ENCODE measurements at regions not wholly inside any gene's neighbourhood (a gene's known extent, or its start where the extent isn't known, plus 50 kb on each side); places are given as distances from the start of the nearest gene placed in this dataset.

DNA sequence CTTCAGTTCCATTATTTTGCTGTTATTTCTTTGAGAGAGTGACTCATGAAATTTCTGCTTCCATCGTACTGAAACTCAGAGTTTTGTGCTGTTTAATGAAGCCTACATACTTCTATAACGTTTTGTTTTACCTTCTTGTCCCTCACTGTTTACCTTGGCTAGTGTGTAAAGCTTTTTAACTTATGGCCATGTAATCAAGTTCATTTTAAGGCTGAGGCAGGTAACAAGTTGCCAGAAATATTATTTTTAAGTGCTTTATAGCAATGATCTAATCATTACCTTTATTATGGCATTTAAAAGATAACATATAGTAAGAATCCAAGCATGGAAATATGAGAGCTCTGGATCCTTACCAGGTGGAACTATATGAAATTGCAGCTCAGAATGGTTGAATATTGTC, 102.3 kb upstream of the FAT1 start:
- no peak overlapping the region for H3K23ac ChIP-seq (ENCODE audit: insufficient read length)
- H4K91ac ChIP-seq (replicated peaks; ENCODE audit: insufficient read length, low read length) = no peak overlapping the region
- no peak overlapping the region for H3K18ac ChIP-seq (ENCODE audit: extremely low read depth, low read length)
- H3K79me1 ChIP-seq (ENCODE audit: low read depth, low read length) = no peaks in the 10 kb centered on the region
- no peak overlapping the region for H3K9ac ChIP-seq (replicated peaks in 1 of 4; ENCODE audit: extremely low read depth in 1 of 4, low read depth in 3 of 4, low read length in 3 of 4)
- no peak overlapping the region for H2BK5ac ChIP-seq (ENCODE audit: low read depth, low read length)
- H2AFZ ChIP-seq (ENCODE audit: low read length) = no peak overlapping the region
- no peak overlapping the region for H2AK5ac ChIP-seq (ENCODE audit: low read depth, low read length)
- H2BK120ac ChIP-seq (replicated peaks; ENCODE audit: low read depth, low read length) = no peak overlapping the region
- no peak overlapping the region for H3K4ac ChIP-seq (replicated peaks; ENCODE audit: insufficient read length, low read depth, low read length)
- H3K56ac ChIP-seq (replicated peaks; ENCODE audit: insufficient read length, low read depth, low read length) = no peak overlapping the region
- WGBS, 2 experiments (ENCODE audit: extremely low coverage in 1 of 2, insufficient coverage in 1 of 2, insufficient read length in 1 of 2, insufficient replicate concordance in 2 of 2, low coverage in 1 of 2, low lambda C conversion rate in 2 of 2, missing lambda C conversion rate in 1 of 2) = 88% methylated on average over 2 of the region's 2 CpGs; no CpG with 5 or more reads in 1 of the 2 experiments
- DNase-seq (ENCODE audit: low read depth in 1 of 2, low spot score in 2 of 2) (no peak), FAIRE-seq (no peak)
- no peaks in the 10 kb centered on the region for H4K20me1 ChIP-seq (replicated peaks in 1 of 2; ENCODE audit: control insufficient read depth in 1 of 2, insufficient read depth in 2 of 2, low read length in 2 of 2)
- ChIA-PET CTCF (ENCODE audit: partially characterized antibody) (no interaction called here), POLR2A (ENCODE audit: partially characterized antibody) (no interaction called here)
- no peak overlapping the region for H2BK20ac ChIP-seq (ENCODE audit: low read length)
- no peaks in the 10 kb centered on the region for H3K4me1 ChIP-seq (replicated peaks in 1 of 4; ENCODE audit: control insufficient read depth in 3 of 4, insufficient read depth in 4 of 4, low read length in 3 of 4)
- H3K79me2 ChIP-seq (ENCODE audit: control insufficient read depth in 1 of 2, insufficient read depth in 2 of 2, low read length in 2 of 2) = no peaks in the 10 kb centered on the region
- H3K14ac ChIP-seq (ENCODE audit: insufficient read length) = no peak overlapping the region
- H4K5ac ChIP-seq (ENCODE audit: insufficient read length, low read depth, low read length) = no peak overlapping the region
- no peak overlapping the region for H4K8ac ChIP-seq (ENCODE audit: extremely low read depth, insufficient read depth, low read length)
- no peak overlapping the region for H2BK15ac ChIP-seq (ENCODE audit: low read length)
- no peak overlapping the region for H2BK12ac ChIP-seq (ENCODE audit: low read depth, low read length)
- peaks cover 0 to 2% (median 0%) of the 10 kb centered on the region in 4 experiments; a peak in 1 of 7 replicates for H3K27me3 ChIP-seq (replicated peaks in 1 of 4; ENCODE audit: control insufficient read depth in 3 of 4, extremely low read depth in 1 of 4, insufficient read depth in 3 of 4, low read length in 3 of 4)
- H3K23me2 ChIP-seq (ENCODE audit: low read depth, low read length) = no peaks in the 10 kb centered on the region
- no peak overlapping the region for H3K27ac ChIP-seq (ENCODE audit: low read depth, low read length)
- no peaks in the 10 kb centered on the region for H3K9me3 ChIP-seq (ENCODE audit: insufficient read depth in 2 of 2, low read depth in 1 of 2, low read length in 1 of 2)
- H3K4me3 ChIP-seq (ENCODE audit: extremely low read depth in 1 of 4, insufficient read depth in 2 of 4, low read depth in 3 of 4, low read length in 4 of 4) = no peak overlapping the region
- H3K4me2 ChIP-seq (ENCODE audit: insufficient read depth in 1 of 2, low read depth in 2 of 2, low read length in 2 of 2) = no peak overlapping the region
- no peaks in the 10 kb centered on the region for H3K36me3 ChIP-seq (ENCODE audit: control insufficient read depth in 2 of 4, insufficient read depth in 4 of 4, low read length in 3 of 4)
- TF ChIP-seq CBX5 (IDR thresholded peaks at IDR 0.05; ENCODE audit: low read depth, low read length) (no peak), JUND (IDR thresholded peaks at IDR 0.05; ENCODE audit: low read length) (no peak), RAD21 (IDR thresholded peaks at IDR 0.05 in 1 of 2, conservative IDR thresholded peaks at IDR 0.05 in 1 of 2; ENCODE audit: low read depth in 2 of 2, low read length in 2 of 2) (no peak), POLR2A (IDR thresholded peaks at IDR 0.05; ENCODE audit: control extremely low read depth in 1 of 2, low read depth in 2 of 2, low read length in 2 of 2) (no peak), SIRT6 (IDR thresholded peaks at IDR 0.05; ENCODE audit: low read length) (no peak), KDM5A (IDR thresholded peaks at IDR 0.05; ENCODE audit: low read length) (no peak), HDAC2 (IDR thresholded peaks at IDR 0.05; ENCODE audit: borderline replicate concordance in 1 of 2, low read depth in 2 of 2, low read length in 2 of 2) (no peak), YY1 (IDR thresholded peaks at IDR 0.05; ENCODE audit: low read depth, low read length) (no peak), ASH2L (IDR thresholded peaks at IDR 0.05; ENCODE audit: low read length) (no peak), SUZ12 (IDR thresholded peaks at IDR 0.05; ENCODE audit: low read length) (no peak)
- TF ChIP-seq, protein P1, sequence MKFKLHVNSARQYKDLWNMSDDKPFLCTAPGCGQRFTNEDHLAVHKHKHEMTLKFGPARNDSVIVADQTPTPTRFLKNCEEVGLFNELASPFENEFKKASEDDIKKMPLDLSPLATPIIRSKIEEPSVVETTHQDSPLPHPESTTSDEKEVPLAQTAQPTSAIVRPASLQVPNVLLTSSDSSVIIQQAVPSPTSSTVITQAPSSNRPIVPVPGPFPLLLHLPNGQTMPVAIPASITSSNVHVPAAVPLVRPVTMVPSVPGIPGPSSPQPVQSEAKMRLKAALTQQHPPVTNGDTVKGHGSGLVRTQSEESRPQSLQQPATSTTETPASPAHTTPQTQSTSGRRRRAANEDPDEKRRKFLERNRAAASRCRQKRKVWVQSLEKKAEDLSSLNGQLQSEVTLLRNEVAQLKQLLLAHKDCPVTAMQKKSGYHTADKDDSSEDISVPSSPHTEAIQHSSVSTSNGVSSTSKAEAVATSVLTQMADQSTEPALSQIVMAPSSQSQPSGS (IDR thresholded peaks at IDR 0.05; ENCODE audit: low read length) = no peak

All from H1 (cell line).